ENCODE measurements at regions not wholly inside any gene's neighbourhood (a gene's known extent, or its start where the extent isn't known, plus 50 kb on each side); places are given as distances from the start of the nearest gene placed in this dataset.
"Not testable (repeated sequence)": the region's sequence is repeated elsewhere in the genome, so short reads cannot be mapped to it uniquely, and the experiment has no call there.

GRCh38 chr9:102385620-102386019 is 609.5 kb upstream of the CYLC2 start:
- not testable (repeated sequence) for DNase-seq (ENCODE audit: low spot score)

- no peak for DNase-seq (ENCODE audit: low spot score)
Observed at GRCh38 chr9:102362470-102363132, 624.2 kb upstream of the GRIN3A start.

- DNase-seq (ENCODE audit: low spot score): no peak
Observed at GRCh38 chr9:102360846-102361245, 622.4 kb upstream of the GRIN3A start.

- no peak for DNase-seq (ENCODE audit: low spot score)
Observed at GRCh38 chr9:102355982-102356381, 617.5 kb upstream of the GRIN3A start.

GRCh38 chr9:102354041-102354440 is 615.6 kb upstream of the GRIN3A start:
- no peak for DNase-seq (ENCODE audit: low spot score)

GRCh38 chr9:102337471-102337870 is 599.0 kb upstream of the GRIN3A start:
- DNase-seq (ENCODE audit: low spot score): not testable (repeated sequence)

- no peak for DNase-seq (ENCODE audit: low spot score)
Observed at GRCh38 chr9:102309379-102309778, 570.9 kb upstream of the GRIN3A start.

GRCh38 chr9:102295188-102295587 is 556.7 kb upstream of the GRIN3A start:
- DNase-seq (ENCODE audit: low spot score): no peak

GRCh38 chr9:102273952-102274351 is 535.5 kb upstream of the GRIN3A start:
- no peak for DNase-seq (ENCODE audit: low spot score)

GRCh38 chr9:102253099-102253498 is 514.7 kb upstream of the GRIN3A start:
- no peak for DNase-seq (ENCODE audit: low spot score)

- no peak for DNase-seq (ENCODE audit: low spot score)
Observed at GRCh38 chr9:102244916-102245315, 506.5 kb upstream of the GRIN3A start.

- DNase-seq (ENCODE audit: low spot score): no peak
Observed at GRCh38 chr9:102237520-102237919, 499.1 kb upstream of the GRIN3A start.

- DNase-seq (ENCODE audit: low spot score): no peak
Observed at GRCh38 chr9:102237094-102237493, 498.6 kb upstream of the GRIN3A start.

- not testable (repeated sequence) for DNase-seq (ENCODE audit: low spot score)
Observed at GRCh38 chr9:102227416-102227815, 489.0 kb upstream of the GRIN3A start.

- DNase-seq (ENCODE audit: low spot score): no peak
Observed at GRCh38 chr9:102225841-102226441, 487.5 kb upstream of the GRIN3A start.

- DNase-seq (ENCODE audit: low spot score): not testable (repeated sequence)
Observed at GRCh38 chr9:102223320-102224136, 485.1 kb upstream of the GRIN3A start.

- no peak for DNase-seq (ENCODE audit: low spot score)
Observed at GRCh38 chr9:102209176-102209575, 470.7 kb upstream of the GRIN3A start.

- DNase-seq (ENCODE audit: low spot score): no peak
Observed at GRCh38 chr9:102206432-102206831, 468.0 kb upstream of the GRIN3A start.

GRCh38 chr9:102205251-102205650 is 466.8 kb upstream of the GRIN3A start:
- DNase-seq (ENCODE audit: low spot score): no peak

GRCh38 chr9:102202126-102202525 is 463.7 kb upstream of the GRIN3A start:
- no peak for DNase-seq (ENCODE audit: low spot score)

GRCh38 chr9:102185962-102186361 is 447.5 kb upstream of the GRIN3A start:
- no peak for DNase-seq (ENCODE audit: low spot score)

GRCh38 chr9:102185371-102185770 is 446.9 kb upstream of the GRIN3A start:
- peak; percentile 5 for DNase-seq (ENCODE audit: low spot score)

GRCh38 chr9:102178811-102179210 is 440.4 kb upstream of the GRIN3A start:
- DNase-seq (ENCODE audit: low spot score): no peak
